Peyer's patch (tissue), 4 donors: ENCODE measurements at regions not wholly inside any gene's neighbourhood (a gene's known extent, or its start where the extent isn't known, plus 50 kb on each side); places are given as distances from the start of the nearest gene placed in this dataset.

Experiments
- CTCF ChIP-seq, 6 experiments: fragments of 450-650 bp in 4 of 6; fragments of 200-600 bp in 2 of 6; sonication (generic) in 1 of 6; IDR thresholded peaks; one replicate each; pipeline ENCODE4 v1.5.1; 2017 to 2019; ENCODE audit warnings: antibody characterized with exemption in 6 of 6, mild to moderate bottlenecking in 3 of 6, moderate library complexity in 1 of 6
- POLR2A ChIP-seq, 2 donors: fragments of 450-650 bp; IDR thresholded peaks; one replicate each; pipeline ENCODE4 v1.5.1; 2017; ENCODE audit warnings: antibody characterized with exemption in 2 of 2, mild to moderate bottlenecking in 2 of 2, moderate library complexity in 2 of 2

GRCh38 chr11:38173676-38174075 lies 1575.6 kb upstream of the RAG2 start:
- TF ChIP-seq CTCF (IDR thresholded peaks at IDR 0.05) = no peak
- TF ChIP-seq POLR2A (IDR thresholded peaks at IDR 0.05) = no peak
